CD4-positive, alpha-beta T cell treated with Interleukin-15 for 4 hours (primary cell): ENCODE measurements at regions not wholly inside any gene's neighbourhood (a gene's known extent, or its start where the extent isn't known, plus 50 kb on each side); places are given as distances from the start of the nearest gene placed in this dataset.

Experiments used
- DNase-seq: peaks from one replicate; pipeline ENCODE4 v3.0.0-alpha.2; 2020; ENCODE audit warnings: low spot score

GRCh38 chrX:69277369-69277990, 112.2 kb upstream of the PJA1 start:
- no peak for DNase-seq

DNA sequence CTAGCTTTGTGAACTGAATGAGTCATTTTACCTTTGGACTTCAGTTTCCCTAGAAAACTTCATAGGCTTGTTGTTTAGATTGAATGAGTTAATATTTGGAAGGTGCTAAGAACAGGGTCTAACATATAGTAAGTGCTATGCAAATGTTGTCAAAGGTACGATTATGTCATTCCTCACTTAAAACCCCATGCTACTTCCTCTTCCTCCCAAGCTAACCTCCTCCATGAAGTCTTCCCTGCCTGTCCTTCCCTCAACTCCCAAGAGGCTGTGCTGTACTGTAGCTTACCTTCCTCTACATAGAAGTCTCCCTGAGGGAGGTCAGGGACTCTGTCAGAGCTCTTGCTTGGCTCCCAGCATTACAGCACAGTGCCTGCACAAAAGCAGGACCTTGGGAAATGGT, 103.4 kb upstream of the PJA1 start:
- no peak for DNase-seq

DNA sequence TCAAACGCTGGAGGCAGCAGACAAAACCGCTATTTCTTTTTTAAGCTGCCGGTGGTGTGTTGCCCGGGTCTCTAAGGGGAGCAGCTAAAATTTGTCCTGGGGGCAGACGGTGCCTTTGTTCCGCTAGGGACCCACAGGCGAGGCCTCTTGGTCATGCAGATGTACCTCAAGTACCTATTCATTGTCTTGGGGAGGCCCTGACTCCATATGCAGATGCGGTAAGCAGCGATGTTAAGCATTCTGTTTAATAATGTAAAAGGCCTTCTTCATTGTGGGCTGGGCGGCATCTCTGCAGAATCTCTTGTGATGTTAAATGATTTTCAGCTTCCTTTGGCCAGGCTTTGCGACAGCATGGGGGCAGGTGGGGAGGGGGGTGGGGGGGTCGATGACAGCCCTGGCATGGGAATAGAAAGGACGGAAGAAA, 98.9 kb upstream of the PJA1 start:
- DNase-seq: no peak

GRCh38 chrX:69263251-69263820, 98.1 kb upstream of the PJA1 start:
- DNase-seq: no peak

GRCh38 chrX:69262036-69262936, 97.0 kb upstream of the PJA1 start:
- no peak for DNase-seq

DNA sequence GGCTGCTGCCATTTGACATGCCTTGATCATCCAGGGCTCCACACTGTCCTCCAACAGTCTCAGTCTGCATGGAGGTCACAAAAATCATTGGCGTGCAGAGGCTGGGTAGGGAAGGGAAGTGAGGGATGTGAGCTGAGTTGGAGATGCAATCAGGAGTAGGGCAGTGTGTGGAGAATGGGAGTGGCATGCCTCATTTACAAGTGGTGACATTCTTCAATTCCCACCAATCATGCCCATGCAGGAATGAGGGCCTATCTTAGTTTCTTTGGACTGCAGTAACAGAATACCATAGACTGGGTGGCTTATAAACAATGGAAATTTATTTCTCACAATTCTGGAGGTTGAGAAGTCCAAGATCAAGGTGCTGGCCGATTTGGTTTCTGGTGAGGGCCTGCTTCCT, 94.9 kb upstream of the PJA1 start:
- no peak for DNase-seq

GRCh38 chrX:69258893-69259292, 93.6 kb upstream of the PJA1 start:
- DNase-seq: no peak

DNA sequence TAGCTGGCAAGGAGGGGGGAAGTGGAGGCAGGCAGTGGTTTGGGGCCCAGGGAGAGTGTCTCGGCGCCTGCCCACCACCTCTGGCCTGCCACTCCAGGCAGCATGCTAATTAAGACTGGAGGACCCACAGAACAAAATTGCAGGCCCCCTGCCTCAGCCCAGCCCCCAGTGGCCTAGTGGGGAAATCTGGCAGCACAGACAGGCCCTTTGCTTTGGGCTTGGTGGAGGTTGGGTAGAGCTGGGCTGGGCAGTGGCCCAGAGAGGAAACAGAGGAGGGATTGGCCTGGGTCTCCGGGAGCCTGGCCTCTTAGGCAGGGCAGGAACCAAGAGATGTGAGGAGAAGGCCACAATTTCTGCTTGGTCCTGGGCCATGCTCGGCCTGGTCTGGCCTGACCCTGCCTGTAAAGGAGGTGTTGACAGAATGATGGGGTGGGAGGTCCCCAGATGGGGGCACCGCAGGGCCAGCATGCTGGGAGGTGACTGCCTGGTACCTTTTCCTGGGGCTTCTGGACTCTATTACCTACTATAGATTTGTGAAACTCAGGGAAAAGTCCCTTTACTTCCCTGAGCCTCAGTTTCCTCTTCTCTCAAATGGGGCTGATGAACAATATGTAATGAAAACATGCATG, 92.4 kb upstream of the PJA1 start:
- no peak for DNase-seq

DNA sequence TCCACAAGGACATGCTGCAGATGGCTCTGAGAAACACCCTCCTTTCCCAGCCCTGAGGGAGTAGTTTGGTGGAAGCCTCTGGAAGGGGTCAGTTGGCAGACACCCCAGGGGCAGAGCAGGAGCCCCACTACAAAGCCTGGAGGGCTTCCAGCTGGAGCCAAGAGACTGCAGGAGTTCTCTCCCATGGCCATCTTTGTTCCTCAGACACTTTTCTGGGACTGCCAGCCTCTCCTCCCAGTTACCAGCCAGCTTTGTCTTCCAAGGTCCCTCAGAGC, 91.0 kb upstream of the PJA1 start:
- no peak for DNase-seq

- DNase-seq: no peak
Observed at GRCh38 chrX:69255441-69256290, 90.4 kb upstream of the PJA1 start.

DNA sequence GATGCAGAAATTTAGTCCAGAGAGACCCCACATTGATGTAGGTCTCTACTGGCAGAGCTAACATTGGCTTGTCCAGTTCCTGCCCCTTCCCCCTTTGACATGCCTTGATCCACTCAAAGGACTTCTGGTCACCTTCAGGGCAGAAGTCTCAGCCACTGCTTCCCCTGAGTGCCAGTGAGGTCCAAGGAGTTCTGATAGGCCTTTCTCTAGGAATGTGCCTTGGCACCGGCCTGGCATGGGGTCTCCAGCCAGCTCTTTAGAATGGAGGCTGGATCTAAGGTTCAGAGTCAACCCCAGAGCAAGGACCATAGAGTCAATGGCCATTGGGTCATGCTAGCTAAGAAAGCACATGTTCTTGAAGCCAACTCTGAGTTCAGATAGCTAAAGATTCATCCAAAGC, 88.6 kb upstream of the PJA1 start:
- DNase-seq: no peak

DNA sequence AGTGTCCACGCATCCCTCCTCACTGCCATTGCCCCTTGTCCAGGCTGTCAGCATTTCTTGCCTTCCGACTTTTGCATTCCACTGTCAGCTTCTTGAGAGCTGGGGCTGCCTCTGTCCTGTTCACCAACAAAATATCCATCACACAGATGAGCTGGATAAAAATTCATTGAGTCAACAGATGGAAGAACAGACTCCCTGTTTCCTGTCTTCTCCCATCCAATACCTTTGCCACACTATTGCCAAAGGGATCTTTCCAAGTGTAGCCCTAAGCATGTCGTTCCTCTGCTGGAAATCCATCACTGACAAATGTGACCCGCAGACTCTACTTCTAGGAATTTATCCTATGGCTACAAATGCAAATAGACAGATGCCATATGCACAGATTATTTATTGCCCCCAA, 78.0 kb upstream of the PJA1 start:
- no peak for DNase-seq

DNA sequence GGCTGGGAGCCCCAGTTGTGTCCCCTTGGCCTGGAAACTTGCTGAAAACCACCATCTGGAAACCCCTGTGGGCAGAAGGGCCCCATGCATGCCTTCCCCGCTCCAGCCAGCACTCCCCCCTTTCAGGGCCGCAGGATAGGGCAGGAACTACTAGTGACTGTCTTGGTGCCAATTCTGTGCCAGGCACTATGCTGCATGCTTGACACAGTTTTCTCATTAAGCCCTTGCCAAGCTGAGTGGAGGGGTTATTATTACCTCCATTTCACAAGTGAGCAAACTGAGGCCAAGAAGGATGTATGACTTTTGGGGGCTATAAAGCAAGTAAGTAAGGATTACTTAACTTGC, 73.6 kb upstream of the PJA1 start:
- no peak for DNase-seq

- no peak for DNase-seq
Observed at GRCh38 chrX:69238114-69238886, 73.0 kb upstream of the PJA1 start.

- no peak for DNase-seq
Observed at GRCh38 chrX:69237236-69237635, 72.0 kb upstream of the PJA1 start.

- no peak for DNase-seq
Observed at GRCh38 chrX:69236641-69237040, 71.4 kb upstream of the PJA1 start.

DNA sequence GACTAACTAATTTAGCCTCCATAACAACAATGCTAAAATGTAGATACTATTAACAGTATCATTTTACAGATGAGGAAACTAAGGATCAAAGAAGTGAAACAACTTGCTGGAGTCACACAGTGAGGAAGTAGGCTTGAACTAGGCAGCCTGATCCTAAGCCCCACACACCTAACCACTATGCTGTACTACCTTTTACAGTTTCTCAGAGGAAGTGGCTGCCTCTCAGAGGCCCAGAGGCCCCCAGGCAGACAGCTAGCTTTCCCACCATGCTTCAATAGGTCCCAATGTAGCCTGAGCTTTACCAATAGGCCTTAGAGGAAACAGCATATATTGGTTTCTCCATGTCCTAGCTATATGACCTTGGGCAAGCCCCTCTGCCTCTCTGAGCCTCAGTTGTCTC, 69.4 kb upstream of the PJA1 start:
- no peak for DNase-seq

DNA sequence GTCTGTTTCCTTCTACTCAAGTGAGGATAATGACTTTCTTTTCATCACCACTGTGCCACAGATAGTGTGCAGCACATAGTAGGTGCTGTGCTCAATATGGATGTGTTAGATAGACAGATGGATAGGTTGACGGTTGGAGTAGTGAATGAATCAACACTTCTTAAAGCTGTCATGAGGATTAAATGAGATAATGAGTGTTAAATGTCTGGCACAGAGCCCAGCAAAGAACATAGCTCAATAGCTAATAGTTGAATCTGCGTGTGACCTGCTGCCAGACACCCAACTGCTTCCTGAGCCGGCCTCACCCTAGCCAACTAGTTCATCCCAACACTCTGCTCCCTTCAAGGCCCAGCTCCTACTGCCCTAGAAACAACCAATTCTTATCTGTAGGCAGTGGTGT, 67.7 kb upstream of the PJA1 start:
- no peak for DNase-seq

DNA sequence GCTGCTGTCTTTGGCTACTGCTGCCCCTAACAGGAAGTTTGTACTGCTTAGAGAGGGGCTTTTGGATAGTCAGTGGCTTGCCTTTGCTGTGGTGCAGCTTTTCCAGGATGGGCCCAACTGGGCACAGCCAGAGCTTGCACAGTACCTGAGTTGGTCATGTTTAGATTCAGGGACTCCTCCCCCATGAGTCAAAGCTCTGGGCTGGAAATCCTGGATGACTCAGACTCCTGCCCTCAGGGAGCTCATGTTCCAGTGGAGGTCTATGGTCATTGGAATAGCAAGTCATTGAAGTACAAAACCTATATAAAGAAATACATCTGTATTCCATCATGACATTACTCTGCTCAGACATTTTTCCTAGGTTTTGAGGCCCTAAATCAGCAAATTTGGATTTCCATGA, 66.7 kb upstream of the PJA1 start:
- no peak for DNase-seq

DNA sequence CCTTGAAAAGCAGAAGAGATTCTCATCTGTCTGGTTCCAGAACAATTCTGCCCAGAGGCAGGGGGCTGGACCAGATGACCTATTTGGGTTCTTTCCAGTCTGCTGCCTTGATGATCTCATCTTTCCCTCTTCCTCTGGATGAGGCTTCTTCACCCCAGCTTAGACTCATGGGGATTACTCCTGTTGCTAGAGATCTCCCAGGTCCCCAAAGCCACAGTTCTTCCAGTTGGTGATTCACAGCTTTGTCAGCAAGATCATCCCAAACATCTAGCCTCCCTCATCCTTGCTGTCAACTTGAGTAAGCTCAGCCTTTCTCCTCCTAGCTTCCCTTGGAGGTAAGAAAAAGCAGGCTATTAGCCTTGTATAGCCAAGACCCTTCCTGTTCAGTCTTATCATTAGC, 64.2 kb upstream of the PJA1 start:
- DNase-seq: no peak

DNA sequence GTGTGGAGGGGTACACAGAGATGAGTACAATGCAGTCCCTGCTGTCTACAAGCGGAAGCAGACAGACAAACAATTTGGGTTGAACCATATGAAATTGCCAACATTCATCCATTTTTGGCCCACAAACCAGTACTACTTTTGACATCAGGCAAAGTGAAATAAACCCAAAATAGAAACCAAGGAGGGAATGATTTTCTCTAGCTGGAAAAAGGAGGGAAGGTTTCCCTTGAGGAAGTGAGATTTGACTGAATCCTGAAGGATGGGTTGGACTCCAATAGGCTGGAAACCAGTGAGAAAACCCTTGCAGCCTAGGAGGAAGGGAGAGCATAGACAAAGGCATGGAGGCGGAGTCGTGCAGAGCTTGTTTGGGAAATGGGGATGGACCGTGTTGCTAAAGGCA, 63.5 kb upstream of the PJA1 start:
- no peak for DNase-seq
